ENCODE measurements at regions not wholly inside any gene's neighbourhood (a gene's known extent, or its start where the extent isn't known, plus 50 kb on each side); places are given as distances from the start of the nearest gene placed in this dataset.

GRCh38 chr6:133190912-133191311, 50.2 kb upstream of the EYA4 start:
- no peak for DNase-seq

GRCh38 chr6:133191323-133191722, 49.8 kb upstream of the EYA4 start:
- DNase-seq = no peak
